ENCODE measurements at regions not wholly inside any gene's neighbourhood (a gene's known extent, or its start where the extent isn't known, plus 50 kb on each side); places are given as distances from the start of the nearest gene placed in this dataset.

- no peak overlapping the region for H3K4me3 ChIP-seq (ENCODE audit: low read depth, low read length)
- no peak for TF ChIP-seq CTCF (IDR thresholded peaks at IDR 0.05; ENCODE audit: insufficient read depth, low read length)
- DNase-seq (ENCODE audit: low read depth): no peak
Measured at GRCh38 chr1:73755649-73756048, 442.3 kb downstream of the LRRIQ3 start.

- no peak for TF ChIP-seq CTCF (IDR thresholded peaks at IDR 0.05; ENCODE audit: insufficient read depth, low read length)
- H3K4me3 ChIP-seq (ENCODE audit: low read depth, low read length): no peak overlapping the region
- DNase-seq (ENCODE audit: low read depth): no peak
Measured at GRCh38 chr1:73749996-73750395, 448.0 kb downstream of the LRRIQ3 start.

- DNase-seq (ENCODE audit: low read depth): no peak
- H3K4me3 ChIP-seq (ENCODE audit: low read depth, low read length): no peak overlapping the region
- no peak for TF ChIP-seq CTCF (IDR thresholded peaks at IDR 0.05; ENCODE audit: insufficient read depth, low read length)
Measured at GRCh38 chr1:73744985-73745384, 453.0 kb downstream of the LRRIQ3 start.

GRCh38 chr1:73736125-73736524 is 461.9 kb downstream of the LRRIQ3 start:
- H3K4me3 ChIP-seq (ENCODE audit: low read depth, low read length): no peak overlapping the region
- no peak for TF ChIP-seq CTCF (IDR thresholded peaks at IDR 0.05; ENCODE audit: insufficient read depth, low read length)

GRCh38 chr1:73727036-73727435 is 470.9 kb downstream of the LRRIQ3 start:
- TF ChIP-seq CTCF (IDR thresholded peaks at IDR 0.05; ENCODE audit: insufficient read depth, low read length): no peak
- no peak for DNase-seq (ENCODE audit: low read depth)
- H3K4me3 ChIP-seq (ENCODE audit: low read depth, low read length): no peak overlapping the region

More at GRCh38 chr1:73736125-73736524, 461.9 kb downstream of the LRRIQ3 start:
- no peak for DNase-seq (ENCODE audit: low read depth)

GRCh38 chr1:73722055-73722454 is 475.9 kb downstream of the LRRIQ3 start:
- TF ChIP-seq CTCF (IDR thresholded peaks at IDR 0.05; ENCODE audit: insufficient read depth, low read length): no peak
- no peak for DNase-seq (ENCODE audit: low read depth)
- no peak overlapping the region for H3K4me3 ChIP-seq (ENCODE audit: low read depth, low read length)

GRCh38 chr1:73717976-73718375 is 480.0 kb downstream of the LRRIQ3 start:
- DNase-seq (ENCODE audit: low read depth): no peak
- no peak overlapping the region for H3K4me3 ChIP-seq (ENCODE audit: low read depth, low read length)

More at GRCh38 chr1:73717976-73718375, 480.0 kb downstream of the LRRIQ3 start:
- no peak for TF ChIP-seq CTCF (IDR thresholded peaks at IDR 0.05; ENCODE audit: insufficient read depth, low read length)

Data from fibroblast of the aortic adventitia (primary cell).